ENCODE measurements at regions not wholly inside any gene's neighbourhood (a gene's known extent, or its start where the extent isn't known, plus 50 kb on each side); places are given as distances from the start of the nearest gene placed in this dataset.

- no peak for DNase-seq
Observed at GRCh38 chr12:58602179-58602578, 318.1 kb downstream of the LRIG3 start.

- DNase-seq = no peak
Observed at GRCh38 chr12:58602736-58603135, 317.6 kb downstream of the LRIG3 start.

- DNase-seq = no peak
Observed at GRCh38 chr12:58607805-58608204, 312.5 kb downstream of the LRIG3 start.

GRCh38 chr12:58608711-58609110 is 311.6 kb downstream of the LRIG3 start:
- DNase-seq = no peak

GRCh38 chr12:58615047-58615446 is 305.3 kb downstream of the LRIG3 start:
- DNase-seq = no peak

- DNase-seq = no peak
Observed at GRCh38 chr12:58615576-58615975, 304.7 kb downstream of the LRIG3 start.

GRCh38 chr12:58616618-58617017 is 303.7 kb downstream of the LRIG3 start:
- no peak for DNase-seq

GRCh38 chr12:58621126-58621525 is 299.2 kb downstream of the LRIG3 start:
- no peak for DNase-seq

GRCh38 chr12:58629376-58629775 is 290.9 kb downstream of the LRIG3 start:
- DNase-seq = no peak

GRCh38 chr12:58633479-58633878 is 286.8 kb downstream of the LRIG3 start:
- no peak for DNase-seq

- DNase-seq = no peak
Observed at GRCh38 chr12:58639318-58639934, 280.9 kb downstream of the LRIG3 start.

GRCh38 chr12:58640314-58640713 is 280.0 kb downstream of the LRIG3 start:
- DNase-seq = no peak

GRCh38 chr12:58645946-58646345 is 274.4 kb downstream of the LRIG3 start:
- DNase-seq = no peak

GRCh38 chr12:58647495-58647894 is 272.8 kb downstream of the LRIG3 start:
- no peak for DNase-seq

GRCh38 chr12:58648176-58648575 is 272.1 kb downstream of the LRIG3 start:
- no peak for DNase-seq

- DNase-seq = no peak
Observed at GRCh38 chr12:58651850-58652249, 268.5 kb downstream of the LRIG3 start.

GRCh38 chr12:58654021-58654420 is 266.3 kb downstream of the LRIG3 start:
- DNase-seq = no peak

GRCh38 chr12:58655375-58655774 is 264.9 kb downstream of the LRIG3 start:
- DNase-seq = no peak

GRCh38 chr12:58656254-58657009 is 263.9 kb downstream of the LRIG3 start:
- no peak for DNase-seq

GRCh38 chr12:58657190-58657589 is 263.1 kb downstream of the LRIG3 start:
- no peak for DNase-seq

GRCh38 chr12:58665375-58665774 is 254.9 kb downstream of the LRIG3 start:
- DNase-seq = no peak

- no peak for DNase-seq
Observed at GRCh38 chr12:58668233-58668632, 252.1 kb downstream of the LRIG3 start.

- DNase-seq = no peak
Observed at GRCh38 chr12:58668871-58669270, 251.4 kb downstream of the LRIG3 start.

GRCh38 chr12:58670623-58671022 is 249.7 kb downstream of the LRIG3 start:
- no peak for DNase-seq

GRCh38 chr12:58671196-58671595 is 249.1 kb downstream of the LRIG3 start:
- DNase-seq = no peak
